GM10248 (cell line): ENCODE measurements at regions not wholly inside any gene's neighbourhood (a gene's known extent, or its start where the extent isn't known, plus 50 kb on each side); places are given as distances from the start of the nearest gene placed in this dataset.

ENCODE experiments used
- CTCF ChIA-PET: fragments of 300-600 bp; sonication (Branson Sonifier 250); formaldehyde crosslinking; extraction: SDS; loops from one replicate; lab custom pipeline; 2021; ENCODE audit warnings: antibody characterized with exemption; lab: Yijun Ruan, JAX
- POLR2A ChIA-PET: fragments of 350-650 bp; sonication (Branson Sonifier 250); formaldehyde crosslinking; extraction: SDS; loops from one replicate; lab custom pipeline; 2020; ENCODE audit warnings: antibody characterized with exemption; lab: Yijun Ruan, JAX
- DNase-seq: peaks from one replicate; pipeline ENCODE4 v3.0.0; 2012; ENCODE audit errors: extremely low spot score
- CTCF ChIP-seq: IDR thresholded peaks from 2 replicates; pipeline ENCODE4 v1.5.1; 2012; ENCODE audit warnings: mild to moderate bottlenecking, low read depth; ENCODE audit errors: extremely low read depth, missing control alignments, control extremely low read depth

DNA sequence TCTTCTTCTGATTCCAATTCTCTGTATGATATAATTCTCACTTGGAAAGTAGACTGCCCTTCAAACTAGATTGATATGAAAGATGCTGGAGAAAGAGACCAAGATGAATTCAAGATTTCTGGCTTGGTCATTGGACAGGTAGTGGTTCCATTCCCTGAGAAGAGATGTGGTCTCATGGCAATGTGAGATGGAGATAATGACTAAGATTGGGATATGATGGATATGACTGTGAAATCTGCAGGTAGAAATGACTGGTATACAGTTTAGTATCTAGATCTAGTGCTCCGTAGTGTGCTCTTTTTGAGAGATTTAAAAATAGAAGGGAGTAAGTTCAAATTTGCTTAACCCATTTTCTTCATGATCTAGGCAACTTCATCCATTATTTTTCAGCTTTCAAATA lies 425.4 kb upstream of the TRIB2 start:
- TF ChIP-seq CTCF = no peak
- POLR2A ChIA-PET = no interaction called here
- DNase-seq = no peak
- CTCF ChIA-PET = no interaction called here

- CTCF ChIA-PET = interaction anchor here (2.1 kb wide), 1 partner anchor 11 kb away, joined by 5 read pairs; no protein-coding TSS in a partner anchor
- no peak for TF ChIP-seq CTCF
- POLR2A ChIA-PET = no interaction called here
- peak; percentile 47 for DNase-seq
Measured at GRCh38 chr2:12293874-12294273, 422.9 kb upstream of the TRIB2 start.

DNA sequence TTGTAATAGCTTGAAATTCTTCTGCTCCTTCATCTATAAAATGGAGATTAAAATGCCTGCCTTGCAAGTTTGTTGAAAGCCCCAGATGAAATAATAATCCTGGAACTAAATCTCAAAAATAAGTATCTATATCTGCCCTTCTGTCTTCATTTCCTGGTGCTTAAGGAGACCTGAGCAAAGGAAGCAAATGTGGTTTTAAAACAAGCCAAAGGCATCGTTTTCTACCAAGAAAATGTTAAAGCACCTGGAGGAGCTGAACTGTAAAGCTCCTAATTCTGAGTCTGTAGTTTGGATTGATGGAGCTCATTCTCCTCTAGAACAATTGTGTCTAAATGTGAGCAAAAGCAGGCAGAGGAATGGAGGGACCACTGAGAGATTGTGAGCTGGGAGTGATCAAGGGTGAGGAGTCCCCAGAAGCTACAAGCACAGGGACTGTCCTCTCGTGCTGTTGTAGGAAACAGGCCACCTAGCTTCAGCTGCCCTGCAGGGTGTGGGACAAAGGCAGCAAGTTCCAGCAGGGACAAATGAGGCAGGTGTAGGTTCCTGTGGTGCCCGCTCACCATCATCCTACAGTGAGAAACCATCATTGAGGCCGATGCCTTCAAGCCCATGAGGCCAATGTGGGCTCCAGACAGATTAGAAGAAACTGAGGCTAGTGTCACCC lies 420.7 kb upstream of the TRIB2 start:
- ChIA-PET POLR2A (no interaction called here), CTCF (interaction anchor here (0.8 to 2.1 kb wide), 6 partner anchors 8 to 26 kb away, joined by 3 to 11 read pairs (median 3); no protein-coding TSS in a partner anchor)
- no peak for TF ChIP-seq CTCF
- no peak for DNase-seq

DNA sequence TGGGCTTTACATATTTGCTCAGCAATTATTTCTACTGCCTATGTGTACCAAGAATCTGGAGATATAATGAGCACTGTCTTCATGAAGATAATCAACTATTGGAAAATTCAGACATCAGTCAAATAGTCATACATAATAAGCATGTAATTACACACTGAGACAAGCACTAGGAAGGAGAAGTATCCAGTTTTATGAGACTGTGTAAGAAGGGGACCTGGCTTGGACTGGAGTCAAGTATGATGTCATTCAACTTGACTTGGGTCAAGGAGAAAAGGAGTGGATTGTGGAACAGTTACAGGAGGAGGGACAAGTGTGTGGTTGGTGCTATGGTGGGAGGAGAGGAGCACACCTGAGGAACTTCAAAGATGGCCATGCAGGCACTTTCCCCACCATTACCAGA lies 419.8 kb upstream of the TRIB2 start:
- CTCF ChIA-PET = interaction anchor here (0.8 to 1.8 kb wide), 4 partner anchors 10 to 25 kb away, joined by 3 to 11 read pairs (median 3); no protein-coding TSS in a partner anchor
- no peak for DNase-seq
- no peak for TF ChIP-seq CTCF
- POLR2A ChIA-PET = no interaction called here

GRCh38 chr2:12298352-12298751 lies 418.4 kb upstream of the TRIB2 start:
- ChIA-PET CTCF (no interaction called here), POLR2A (no interaction called here)
- no peak for DNase-seq
- TF ChIP-seq CTCF = no peak

DNA sequence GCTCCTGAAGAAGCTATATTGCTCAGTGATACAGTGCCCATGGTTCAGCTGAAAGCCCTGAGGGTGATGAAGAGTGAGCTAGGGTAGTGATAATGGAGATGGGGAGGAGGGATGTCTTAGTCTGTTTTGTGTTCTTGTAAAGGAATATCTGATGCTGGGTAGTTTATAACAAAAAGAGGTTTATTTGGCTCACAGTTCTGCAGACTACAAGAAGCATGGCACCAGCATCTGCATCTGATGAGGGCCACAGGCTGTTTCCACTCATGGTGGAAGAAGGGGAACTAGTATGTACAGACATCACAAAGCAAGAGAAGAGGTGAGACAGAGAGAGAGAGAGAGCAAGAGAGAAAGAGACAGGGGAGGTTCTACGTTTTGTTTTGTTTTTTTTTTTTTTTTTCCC lies 417.3 kb upstream of the TRIB2 start:
- TF ChIP-seq CTCF = no peak
- ChIA-PET CTCF (no interaction called here), POLR2A (interaction anchor here (0.6 kb wide), 1 partner anchor 210 kb away, joined by 5 read pairs; no protein-coding TSS in a partner anchor)
- DNase-seq = no peak
